HG03045 (cell line): ENCODE measurements at regions not wholly inside any gene's neighbourhood (a gene's known extent, or its start where the extent isn't known, plus 50 kb on each side); places are given as distances from the start of the nearest gene placed in this dataset.
"Not testable (repeated sequence)": the region's sequence is repeated elsewhere in the genome, so short reads cannot be mapped to it uniquely, and the experiment has no call there.

Experiments
- ATAC-seq: cut with Tn5 transposase; IDR thresholded peaks from one replicate; pipeline ENCODE4 v1.9.1; 2021; ENCODE audit warnings: mild to moderate bottlenecking, moderate library complexity; ENCODE audit not compliant: unreplicated experiment

DNA sequence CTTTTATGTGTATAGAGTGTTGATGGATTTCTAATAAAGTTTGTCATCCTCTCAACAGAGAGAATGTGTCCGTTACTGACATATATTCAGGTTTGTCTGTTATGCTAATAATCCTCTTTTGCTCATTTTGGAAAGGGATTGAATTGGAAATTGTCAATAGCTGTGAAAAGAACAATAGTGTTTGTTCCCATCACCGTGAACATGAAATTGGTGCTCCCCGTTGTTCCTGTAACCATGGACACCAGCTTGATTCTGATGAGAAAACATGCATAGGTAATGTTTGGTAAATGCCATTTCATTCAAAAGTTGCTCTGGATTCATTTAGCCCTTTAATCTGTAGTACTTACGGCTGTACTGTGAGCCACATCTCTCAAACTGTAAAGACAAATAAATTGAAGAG, 707.0 kb upstream of the GOLIM4 start:
- no peak for ATAC-seq

DNA sequence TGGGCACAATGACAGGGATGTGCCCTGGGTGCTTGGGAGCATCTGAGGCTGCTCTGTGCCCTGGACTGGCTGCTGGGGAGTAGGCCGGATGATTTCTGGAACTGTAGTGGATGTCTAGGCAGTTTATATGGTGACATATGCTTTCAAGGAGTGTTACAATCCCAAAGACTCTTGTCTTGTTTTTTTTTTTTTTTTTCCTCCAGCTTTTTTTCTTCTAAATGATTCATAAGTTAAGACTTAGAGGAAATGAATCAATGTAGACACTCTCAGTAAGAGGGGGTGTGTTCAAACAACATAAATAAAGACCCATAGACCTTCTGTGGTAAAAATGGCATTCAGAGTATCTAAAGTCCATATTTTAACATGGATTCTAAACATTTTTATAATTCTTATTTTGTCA, 706.1 kb upstream of the GOLIM4 start:
- ATAC-seq = no peak

GRCh38 chr3:168796339-168796738, 700.6 kb upstream of the GOLIM4 start:
- ATAC-seq = no peak

DNA sequence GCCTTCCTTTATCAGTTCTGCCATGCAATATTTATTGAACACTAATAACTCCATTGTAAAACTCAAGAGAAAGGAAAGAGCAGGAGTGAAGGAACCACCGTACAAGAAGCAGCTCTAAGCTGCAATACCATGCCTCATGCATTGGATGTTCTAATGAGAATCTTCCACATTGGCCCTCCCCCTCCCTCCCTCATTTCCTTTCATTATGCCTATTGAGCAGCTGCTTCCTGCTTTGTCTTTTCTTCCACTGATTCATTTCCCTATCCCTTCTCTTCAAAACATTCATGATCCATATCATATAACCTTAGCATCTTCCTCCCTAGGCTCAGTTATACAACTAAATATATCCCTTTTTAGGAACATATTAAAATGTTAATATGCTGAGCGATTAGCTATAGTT, 698.7 kb upstream of the GOLIM4 start:
- ATAC-seq = no peak

- no peak for ATAC-seq
Observed at GRCh38 chr3:168782193-168782592, 686.5 kb upstream of the GOLIM4 start.

DNA sequence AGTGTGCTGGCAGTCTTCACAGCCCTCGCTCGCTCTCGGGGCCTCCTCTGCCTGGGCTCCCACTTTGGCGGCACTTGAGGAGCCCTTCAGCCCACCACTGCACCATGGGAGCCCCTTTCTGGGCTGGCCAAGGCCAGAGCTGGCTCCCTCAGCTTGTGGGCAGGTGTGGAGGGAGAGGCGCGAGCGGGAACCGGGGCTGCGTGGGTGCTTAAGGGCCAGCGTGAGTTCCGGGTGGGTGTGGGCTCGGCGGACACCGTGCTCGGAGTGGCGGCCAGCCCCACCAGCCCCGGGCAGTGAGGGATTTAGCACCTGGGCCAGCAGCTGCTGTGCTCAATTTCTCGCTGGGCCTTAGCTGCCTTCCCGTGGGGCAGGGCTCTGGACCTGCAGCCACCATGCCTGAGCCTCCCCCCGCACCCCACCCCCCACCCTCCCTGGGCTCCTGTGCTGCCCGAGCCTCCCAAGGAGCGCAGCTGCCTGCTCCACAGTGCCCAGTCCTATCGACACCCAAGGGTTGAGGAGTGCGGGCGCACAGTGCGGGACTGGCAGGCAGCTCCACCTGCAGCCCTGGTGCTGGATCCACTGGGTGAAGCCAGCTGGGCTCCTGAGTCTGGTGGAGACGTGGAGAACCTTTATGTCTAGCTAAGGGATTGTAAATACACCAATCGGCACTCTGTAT, 684.4 kb upstream of the GOLIM4 start:
- ATAC-seq = not testable (repeated sequence)

DNA sequence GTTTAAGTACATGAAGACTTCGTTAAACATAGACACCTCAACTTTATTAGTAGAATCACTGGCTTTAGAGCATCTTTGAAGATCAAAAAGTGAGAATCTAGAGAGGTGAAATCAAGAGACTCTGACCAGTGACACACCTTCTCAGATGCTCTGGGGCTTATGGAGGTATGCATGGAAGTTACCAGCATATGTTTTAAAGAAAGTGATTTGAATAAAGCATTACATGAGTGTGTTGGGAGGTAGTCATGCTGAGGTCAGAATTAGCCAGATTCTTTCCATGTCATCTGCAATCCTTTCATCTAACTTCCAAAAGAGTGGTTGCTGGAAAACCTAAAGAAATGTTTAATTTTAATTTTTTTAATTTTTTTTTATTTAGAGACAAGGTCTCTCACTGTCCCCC, 658.0 kb upstream of the GOLIM4 start:
- ATAC-seq = no peak

DNA sequence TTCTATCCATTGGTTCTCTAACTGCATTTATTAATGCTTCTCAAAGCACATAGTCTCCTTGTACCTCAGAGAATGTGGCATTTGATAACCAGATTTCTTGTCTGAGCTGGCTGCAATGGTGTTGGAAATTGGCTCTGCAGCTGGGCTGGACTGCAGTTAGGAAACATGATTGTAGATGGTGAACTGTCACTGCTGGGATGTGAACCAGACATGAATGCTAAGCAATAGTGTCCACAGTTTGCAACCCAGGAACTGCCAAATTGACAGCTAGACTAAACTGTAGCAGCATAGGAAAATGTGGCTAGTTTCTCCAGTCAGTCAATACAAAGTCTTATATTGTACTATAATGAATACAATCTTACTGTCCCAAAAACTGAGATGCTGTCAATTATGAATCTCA, 656.6 kb upstream of the GOLIM4 start:
- ATAC-seq = no peak

GRCh38 chr3:168747697-168748096, 652.0 kb upstream of the GOLIM4 start:
- ATAC-seq = no peak

- ATAC-seq = no peak
Observed at GRCh38 chr3:168738527-168739325, 643.0 kb upstream of the GOLIM4 start.

DNA sequence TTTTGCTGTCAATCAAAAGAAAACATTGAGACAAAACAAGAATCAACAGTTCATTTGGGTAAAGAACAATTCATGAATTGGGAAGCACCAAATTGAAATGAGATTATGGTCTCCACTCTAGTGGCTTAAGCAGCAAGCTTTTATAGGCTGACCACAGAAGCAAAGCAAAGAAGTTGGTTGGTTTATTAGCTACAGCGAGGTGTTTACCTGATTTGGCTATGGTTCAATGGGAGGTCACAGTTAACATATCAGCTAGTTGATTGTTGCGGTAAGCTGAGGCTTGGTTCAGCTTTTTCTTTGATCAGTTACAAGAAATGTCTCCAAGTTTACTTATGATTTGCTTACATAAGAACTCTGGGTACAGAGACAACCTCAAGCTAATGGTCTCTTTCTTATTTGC, 640.5 kb upstream of the GOLIM4 start:
- ATAC-seq = no peak

- ATAC-seq = no peak
Observed at GRCh38 chr3:168730073-168730472, 634.3 kb upstream of the GOLIM4 start.

DNA sequence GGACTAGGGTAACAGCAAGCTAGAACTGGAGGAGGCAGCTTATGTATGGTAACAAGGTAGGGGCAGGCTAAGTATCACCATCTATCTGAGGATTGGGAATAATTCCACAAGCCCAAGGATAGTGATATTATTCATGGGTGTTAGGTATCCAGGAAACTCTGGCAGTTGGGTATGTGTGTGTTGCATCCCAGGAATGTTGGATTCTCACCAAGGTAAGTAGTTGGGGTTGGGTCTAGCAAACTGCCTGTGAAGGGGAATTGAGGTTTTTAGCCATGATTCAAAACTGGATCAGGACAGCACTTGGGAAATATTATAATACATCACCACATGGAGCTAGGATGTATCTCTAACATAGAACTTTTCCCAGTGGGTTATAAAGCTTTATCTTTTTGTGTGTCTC, 626.4 kb upstream of the GOLIM4 start:
- no peak for ATAC-seq

GRCh38 chr3:168714609-168715240, 619.0 kb upstream of the GOLIM4 start:
- peak; percentile 95 for ATAC-seq

- no peak for ATAC-seq
Observed at GRCh38 chr3:168709073-168709472, 613.3 kb upstream of the GOLIM4 start.

DNA sequence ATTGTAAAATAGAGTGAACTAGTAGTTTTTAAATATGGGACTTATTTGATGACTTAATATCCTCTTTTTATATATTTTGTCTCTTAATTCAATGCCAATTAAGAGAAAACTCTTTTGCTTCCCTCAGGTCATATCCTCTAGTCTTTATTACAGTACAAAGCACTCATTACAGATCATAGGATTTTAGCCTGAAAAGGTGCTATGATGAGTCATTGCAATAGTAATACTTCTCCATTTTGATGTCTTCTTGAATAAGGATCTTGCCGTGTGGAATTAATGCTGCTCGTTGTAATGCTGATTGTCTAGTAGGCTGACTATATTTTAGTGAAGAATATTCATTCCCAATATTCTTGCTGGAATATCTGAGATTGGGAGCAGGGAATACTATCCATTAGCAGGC, 612.2 kb upstream of the GOLIM4 start:
- ATAC-seq = no peak

- ATAC-seq = no peak
Observed at GRCh38 chr3:168705412-168705811, 609.7 kb upstream of the GOLIM4 start.

GRCh38 chr3:168696051-168696450, 600.3 kb upstream of the GOLIM4 start:
- ATAC-seq = no peak

DNA sequence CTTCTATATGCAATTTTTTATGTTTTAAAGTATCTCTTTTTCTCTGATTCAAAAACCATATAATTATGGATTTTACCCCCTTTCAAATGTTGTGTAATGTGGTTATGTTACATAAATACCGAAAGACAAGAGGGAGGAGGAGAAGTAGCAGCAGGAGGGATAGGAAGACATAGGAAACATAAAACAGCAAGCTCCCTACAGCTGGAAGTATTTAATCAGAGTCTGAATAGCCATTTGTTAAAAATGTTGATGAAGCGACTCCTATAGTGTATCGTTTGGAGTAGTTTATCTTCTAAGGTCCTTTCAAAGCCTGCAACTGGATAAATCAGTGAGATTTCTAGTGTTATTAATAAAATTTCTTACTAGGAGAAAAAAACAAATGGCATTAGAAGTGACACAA, 598.1 kb upstream of the GOLIM4 start:
- ATAC-seq = no peak

- ATAC-seq = no peak
Observed at GRCh38 chr3:168688267-168688666, 592.5 kb upstream of the GOLIM4 start.

DNA sequence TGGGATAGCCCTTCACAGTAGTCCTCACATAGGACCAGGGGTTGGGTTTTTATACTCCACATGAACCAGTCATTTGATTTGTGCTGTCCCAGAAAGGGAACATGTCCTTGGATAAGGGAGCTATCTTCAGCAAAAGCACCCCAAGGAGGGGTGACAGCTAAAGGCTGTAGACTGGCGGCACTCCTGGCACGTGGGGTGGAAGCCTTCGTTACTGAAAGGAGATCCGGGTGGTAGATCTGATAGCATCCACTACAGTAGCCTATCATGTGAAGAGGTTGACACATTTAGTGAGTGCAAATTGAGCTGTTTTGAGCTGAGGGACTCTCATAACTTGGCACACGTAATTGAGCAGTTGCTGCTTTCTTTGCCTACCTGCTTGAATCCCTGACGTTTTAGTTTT, 588.8 kb upstream of the GOLIM4 start:
- ATAC-seq = no peak

DNA sequence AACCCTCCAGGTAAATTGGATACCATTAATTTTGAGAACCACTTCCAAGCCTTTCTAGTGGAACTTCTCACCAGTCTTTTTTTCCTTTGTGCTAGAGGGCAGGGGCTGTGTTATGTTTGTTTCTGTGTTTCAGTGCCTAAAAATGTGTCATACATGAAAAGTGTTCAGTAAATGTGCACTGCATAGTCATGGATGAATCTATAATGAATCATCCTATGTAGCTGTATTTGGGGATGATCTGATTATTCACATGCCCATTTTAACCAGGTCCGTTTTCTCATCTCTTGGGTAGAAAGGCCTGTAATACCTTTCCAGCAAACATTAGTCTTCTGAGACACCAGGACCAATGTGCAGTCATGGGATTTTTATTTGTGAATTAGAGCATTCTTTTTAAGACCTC, 583.0 kb upstream of the GOLIM4 start:
- no peak for ATAC-seq
